H1 (cell line): ENCODE measurements at regions not wholly inside any gene's neighbourhood (a gene's known extent, or its start where the extent isn't known, plus 50 kb on each side); places are given as distances from the start of the nearest gene placed in this dataset.

Experiments used
- CEBPB ChIP-seq: IDR thresholded peaks from 2 replicates; pipeline ENCODE4 v1.6.1; 2012; ENCODE audit warnings: low read depth, low read length
- CTCF ChIP-seq, 3 experiments: IDR thresholded peaks; 1 replicate in 2 of 3; 2 replicates in 1 of 3; pipeline versions ENCODE4 v1.5.1 to v1.6.1; 2011; ENCODE audit warnings: low read length in 3 of 3, mild to moderate bottlenecking in 3 of 3, inconsistent platforms in 2 of 3, low read depth in 1 of 3, moderate library complexity in 1 of 3; ENCODE audit not compliant: insufficient read depth in 1 of 3; ENCODE audit errors: control extremely low read depth in 1 of 3
- EGR1 ChIP-seq: IDR thresholded peaks from 2 replicates; pipeline ENCODE4 v1.6.1; 2011; ENCODE audit warnings: low read depth, low read length, borderline replicate concordance
- HDAC2 ChIP-seq, 2 experiments: fragments of 300-600 bp in 1 of 2; sonication (generic) in 1 of 2; IDR thresholded peaks; 2 replicates each; pipeline ENCODE4 v1.6.1; 2011 to 2012; ENCODE audit warnings: low read depth in 2 of 2, low read length in 2 of 2, mild to moderate bottlenecking in 2 of 2, moderate library complexity in 2 of 2, borderline replicate concordance in 1 of 2, inconsistent platforms in 1 of 2

DNA sequence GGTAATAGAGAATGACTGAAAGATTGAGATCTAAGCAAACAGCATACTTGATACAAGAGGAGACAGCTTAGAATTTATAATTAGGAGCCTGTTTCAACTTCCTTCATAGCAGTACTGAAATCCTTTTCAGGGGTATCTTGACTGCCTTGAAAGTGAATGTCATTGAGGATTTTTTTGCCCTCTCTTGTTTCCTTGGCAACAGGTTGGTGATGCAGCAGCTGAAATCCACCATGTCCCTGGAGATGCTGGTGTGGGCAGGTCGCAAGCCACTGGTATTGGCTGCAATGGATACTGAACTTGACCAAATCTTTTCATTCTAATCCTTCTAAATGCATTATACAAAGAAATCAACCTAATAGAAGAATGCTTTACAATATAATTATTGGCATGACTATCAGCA is 59.3 kb upstream of the GAP43 start:
- TF ChIP-seq CEBPB (no peak), HDAC2 (IDR thresholded peaks at IDR 0.05; ENCODE audit: borderline replicate concordance in 1 of 2, low read depth in 2 of 2, low read length in 2 of 2) (no peak), EGR1 (no peak), CTCF (IDR thresholded peaks at IDR 0.05; ENCODE audit: control extremely low read depth in 1 of 3, insufficient read depth in 1 of 3, low read depth in 1 of 3, low read length in 3 of 3) (no peak)
